ENCODE measurements at regions not wholly inside any gene's neighbourhood (a gene's known extent, or its start where the extent isn't known, plus 50 kb on each side); places are given as distances from the start of the nearest gene placed in this dataset.

- no peak overlapping the region for H2BK120ac ChIP-seq (ENCODE audit: low read depth, low read length)
- H3K36me3 ChIP-seq (ENCODE audit: control insufficient read depth in 1 of 2, insufficient read depth in 2 of 2, low read depth in 1 of 2, low read length in 2 of 2), result peaks cover 0 to 2% of the 10 kb centered on the region in 2 experiments
- H2BK12ac ChIP-seq (ENCODE audit: low read length in 2 of 2), result no peak overlapping the region
- no peaks in the 10 kb centered on the region for H3K9me3 ChIP-seq (ENCODE audit: control insufficient read depth, low read length)
- H2AFZ ChIP-seq (ENCODE audit: low read depth, low read length), result no peak overlapping the region
- H3K14ac ChIP-seq (ENCODE audit: low read length in 2 of 2), result no peak overlapping the region
- H2BK15ac ChIP-seq (ENCODE audit: low read depth, poor library complexity, severe bottlenecking), result no peak overlapping the region
- no peak overlapping the region for H3K18ac ChIP-seq (ENCODE audit: low read depth in 1 of 2, low read length in 2 of 2)
- no peak overlapping the region for H3K4ac ChIP-seq (ENCODE audit: low read depth in 1 of 2, low read length in 2 of 2)
- no peaks in the 10 kb centered on the region for H3K4me1 ChIP-seq (ENCODE audit: control insufficient read depth, insufficient read depth, low read depth, low read length)
- H4K91ac ChIP-seq (ENCODE audit: low read length), result no peak overlapping the region
- no peak overlapping the region for H3K4me3 ChIP-seq (ENCODE audit: insufficient read depth in 1 of 2, low read depth in 1 of 2, low read length in 2 of 2)
- no peak overlapping the region for H2AK5ac ChIP-seq (ENCODE audit: low read length, severe bottlenecking)
- no peak overlapping the region for H3K4me2 ChIP-seq (ENCODE audit: low read length, poor library complexity, severe bottlenecking)
- H3K27me3 ChIP-seq (ENCODE audit: control insufficient read depth in 1 of 2, insufficient read depth in 1 of 2, low read length in 2 of 2), result peaks cover 0 to 33% of the 10 kb centered on the region in 2 experiments
- no peak overlapping the region for H3K9ac ChIP-seq (ENCODE audit: low read length)
- no peak overlapping the region for H3K27ac ChIP-seq (ENCODE audit: low read length, poor library complexity, severe bottlenecking)
- no peak overlapping the region for H4K8ac ChIP-seq (ENCODE audit: low read length)
- H3K79me1 ChIP-seq (replicated peaks; ENCODE audit: low read length, poor library complexity, severe bottlenecking), result no peaks in the 10 kb centered on the region
- H3K23ac ChIP-seq (ENCODE audit: low read length in 2 of 2), result no peak overlapping the region
- no peak for DNase-seq
- 85% methylated on average over 22 of the region's 22 CpGs for WGBS
- H2BK5ac ChIP-seq (ENCODE audit: low read depth, low read length, poor library complexity, severe bottlenecking), result no peak overlapping the region
Measured at GRCh38 chr6:170165471-170166117, 125.3 kb downstream of the DLL1 start.

DNA sequence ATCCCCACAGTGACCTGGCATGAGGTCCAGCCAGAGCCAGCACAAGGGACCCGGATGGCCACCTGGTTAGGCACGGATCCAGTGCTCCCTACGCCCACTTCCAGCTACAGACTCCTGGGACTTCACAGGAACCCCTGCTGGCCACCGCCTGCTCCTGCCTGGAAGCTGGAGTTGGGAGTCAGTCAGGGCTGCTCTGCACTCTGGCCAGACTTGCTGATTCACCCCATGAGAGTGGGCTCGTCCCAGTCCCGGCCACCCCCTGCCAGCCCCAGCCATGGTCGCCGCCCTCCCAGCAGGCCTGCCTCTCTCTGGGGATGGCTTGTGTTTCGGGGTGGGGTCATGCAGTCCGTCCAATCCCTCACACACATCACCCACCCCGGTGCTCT, 125.8 kb downstream of the DLL1 start:
- Histone ChIP-seq H3K4me3 (ENCODE audit: insufficient read depth in 1 of 2, low read depth in 1 of 2, low read length in 2 of 2) (no peak overlapping the region), H2BK15ac (ENCODE audit: low read depth, poor library complexity, severe bottlenecking) (no peak overlapping the region), H2BK120ac (ENCODE audit: low read depth, low read length) (no peak overlapping the region), H3K27me3 (ENCODE audit: control insufficient read depth in 1 of 2, insufficient read depth in 1 of 2, low read length in 2 of 2) (peaks cover 0 to 33% of the 10 kb centered on the region in 2 experiments), H3K9me3 (ENCODE audit: control insufficient read depth, low read length) (no peaks in the 10 kb centered on the region), H2AK5ac (ENCODE audit: low read length, severe bottlenecking) (no peak overlapping the region), H3K79me1 (replicated peaks; ENCODE audit: low read length, poor library complexity, severe bottlenecking) (no peaks in the 10 kb centered on the region), H3K9ac (ENCODE audit: low read length) (no peak overlapping the region), H3K4me1 (ENCODE audit: control insufficient read depth, insufficient read depth, low read depth, low read length) (no peaks in the 10 kb centered on the region), H3K4me2 (ENCODE audit: low read length, poor library complexity, severe bottlenecking) (no peak overlapping the region), H3K23ac (ENCODE audit: low read length in 2 of 2) (no peak overlapping the region), H2BK12ac (ENCODE audit: low read length in 2 of 2) (no peak overlapping the region), H3K14ac (ENCODE audit: low read length in 2 of 2) (no peak overlapping the region), H4K91ac (ENCODE audit: low read length) (no peak overlapping the region), H3K18ac (ENCODE audit: low read depth in 1 of 2, low read length in 2 of 2) (no peak overlapping the region), H4K8ac (ENCODE audit: low read length) (no peak overlapping the region), H3K27ac (ENCODE audit: low read length, poor library complexity, severe bottlenecking) (no peak overlapping the region), H2AFZ (ENCODE audit: low read depth, low read length) (no peak overlapping the region), H3K36me3 (ENCODE audit: control insufficient read depth in 1 of 2, insufficient read depth in 2 of 2, low read depth in 1 of 2, low read length in 2 of 2) (peaks cover 0 to 4% of the 10 kb centered on the region in 2 experiments), H3K4ac (ENCODE audit: low read depth in 1 of 2, low read length in 2 of 2) (no peak overlapping the region), H2BK5ac (ENCODE audit: low read depth, low read length, poor library complexity, severe bottlenecking) (no peak overlapping the region)
- WGBS, result 72% methylated on average over 11 of the region's 11 CpGs
- no peak for DNase-seq

GRCh38 chr6:170164271-170164900, 126.5 kb downstream of the DLL1 start:
- H3K4me2 ChIP-seq (ENCODE audit: low read length, poor library complexity, severe bottlenecking), result no peak overlapping the region

GRCh38 chr6:170163405-170164170, 127.3 kb downstream of the DLL1 start:
- H2BK12ac ChIP-seq (ENCODE audit: low read length in 2 of 2), result no peak overlapping the region
- no peak overlapping the region for H2AFZ ChIP-seq (ENCODE audit: low read depth, low read length)
- WGBS, result 89% methylated on average over 27 of the region's 27 CpGs
- no peak overlapping the region for H3K9ac ChIP-seq (ENCODE audit: low read length)
- no peak overlapping the region for H3K4ac ChIP-seq (ENCODE audit: low read depth in 1 of 2, low read length in 2 of 2)
- no peaks in the 10 kb centered on the region for H3K9me3 ChIP-seq (ENCODE audit: control insufficient read depth, low read length)
- H2AK5ac ChIP-seq (ENCODE audit: low read length, severe bottlenecking), result no peak overlapping the region
- no peak overlapping the region for H2BK120ac ChIP-seq (ENCODE audit: low read depth, low read length)
- H2BK5ac ChIP-seq (ENCODE audit: low read depth, low read length, poor library complexity, severe bottlenecking), result no peak overlapping the region
- peak overlapping the region; percentile 11 for H4K91ac ChIP-seq (ENCODE audit: low read length)
- no peak overlapping the region for H3K23ac ChIP-seq (ENCODE audit: low read length in 2 of 2)
- no peak overlapping the region for H3K18ac ChIP-seq (ENCODE audit: low read depth in 1 of 2, low read length in 2 of 2)
- no peak overlapping the region for H2BK15ac ChIP-seq (ENCODE audit: low read depth, poor library complexity, severe bottlenecking)
- no peak overlapping the region for H3K27ac ChIP-seq (ENCODE audit: low read length, poor library complexity, severe bottlenecking)
- no peak overlapping the region for H3K4me2 ChIP-seq (ENCODE audit: low read length, poor library complexity, severe bottlenecking)
- H3K36me3 ChIP-seq (ENCODE audit: control insufficient read depth in 1 of 2, insufficient read depth in 2 of 2, low read depth in 1 of 2, low read length in 2 of 2), result peaks cover 0 to 4% of the 10 kb centered on the region in 2 experiments
- H4K8ac ChIP-seq (ENCODE audit: low read length), result no peak overlapping the region
- H3K4me3 ChIP-seq (ENCODE audit: insufficient read depth in 1 of 2, low read depth in 1 of 2, low read length in 2 of 2), result no peak overlapping the region
- H3K14ac ChIP-seq (ENCODE audit: low read length in 2 of 2), result peak overlapping the region in 1 of 2 experiments; percentile 9
- H3K4me1 ChIP-seq (ENCODE audit: control insufficient read depth, insufficient read depth, low read depth, low read length), result no peaks in the 10 kb centered on the region
- no peak for DNase-seq
- H3K79me1 ChIP-seq (replicated peaks; ENCODE audit: low read length, poor library complexity, severe bottlenecking), result no peaks in the 10 kb centered on the region
- peaks cover 0 to 38% of the 10 kb centered on the region in 2 experiments for H3K27me3 ChIP-seq (ENCODE audit: control insufficient read depth in 1 of 2, insufficient read depth in 1 of 2, low read length in 2 of 2)

More at GRCh38 chr6:170164271-170164900, 126.5 kb downstream of the DLL1 start:
- no peak overlapping the region for H3K9ac ChIP-seq (ENCODE audit: low read length)
- H2BK5ac ChIP-seq (ENCODE audit: low read depth, low read length, poor library complexity, severe bottlenecking), result no peak overlapping the region
- H2BK120ac ChIP-seq (ENCODE audit: low read depth, low read length), result no peak overlapping the region
- no peak overlapping the region for H3K23ac ChIP-seq (ENCODE audit: low read length in 2 of 2)
- no peak overlapping the region for H3K14ac ChIP-seq (ENCODE audit: low read length in 2 of 2)
- no peaks in the 10 kb centered on the region for H3K9me3 ChIP-seq (ENCODE audit: control insufficient read depth, low read length)
- peaks cover 0 to 33% of the 10 kb centered on the region in 2 experiments for H3K27me3 ChIP-seq (ENCODE audit: control insufficient read depth in 1 of 2, insufficient read depth in 1 of 2, low read length in 2 of 2)
- no peaks in the 10 kb centered on the region for H3K4me1 ChIP-seq (ENCODE audit: control insufficient read depth, insufficient read depth, low read depth, low read length)
- WGBS, result 85% methylated on average over 21 of the region's 21 CpGs
- H4K8ac ChIP-seq (ENCODE audit: low read length), result no peak overlapping the region
- H2AFZ ChIP-seq (ENCODE audit: low read depth, low read length), result no peak overlapping the region
- H3K4ac ChIP-seq (ENCODE audit: low read depth in 1 of 2, low read length in 2 of 2), result no peak overlapping the region
- no peak overlapping the region for H4K91ac ChIP-seq (ENCODE audit: low read length)
- H2AK5ac ChIP-seq (ENCODE audit: low read length, severe bottlenecking), result no peak overlapping the region
- no peak overlapping the region for H2BK15ac ChIP-seq (ENCODE audit: low read depth, poor library complexity, severe bottlenecking)
- no peak overlapping the region for H3K4me3 ChIP-seq (ENCODE audit: insufficient read depth in 1 of 2, low read depth in 1 of 2, low read length in 2 of 2)
- no peak overlapping the region for H3K27ac ChIP-seq (ENCODE audit: low read length, poor library complexity, severe bottlenecking)
- no peaks in the 10 kb centered on the region for H3K79me1 ChIP-seq (replicated peaks; ENCODE audit: low read length, poor library complexity, severe bottlenecking)
- no peak for DNase-seq
- H3K36me3 ChIP-seq (ENCODE audit: control insufficient read depth in 1 of 2, insufficient read depth in 2 of 2, low read depth in 1 of 2, low read length in 2 of 2), result peaks cover 0 to 4% of the 10 kb centered on the region in 2 experiments
- no peak overlapping the region for H2BK12ac ChIP-seq (ENCODE audit: low read length in 2 of 2)
- no peak overlapping the region for H3K18ac ChIP-seq (ENCODE audit: low read depth in 1 of 2, low read length in 2 of 2)

Measured in mesenchymal stem cell (in vitro differentiated cells and primary cell).